Heart left ventricle (tissue), 13 donors: ENCODE measurements at regions not wholly inside any gene's neighbourhood (a gene's known extent, or its start where the extent isn't known, plus 50 kb on each side); places are given as distances from the start of the nearest gene placed in this dataset.

Experiments
- CTCF ChIP-seq, 12 donors: fragments of 200-600 bp; sonication (generic) in 4 of 12; IDR thresholded peaks; one replicate each; pipeline versions ENCODE4 v1.5.0 to v1.8.0; 2018 to 2022; ENCODE audit warnings: antibody characterized with exemption in 12 of 12, mild to moderate bottlenecking in 5 of 12
- POLR2A ChIP-seq, 2 donors: fragments of 450-650 bp; IDR thresholded peaks; one replicate each; pipeline ENCODE4 v1.6.1; 2017; ENCODE audit warnings: antibody characterized with exemption in 2 of 2, mild to moderate bottlenecking in 2 of 2, moderate library complexity in 2 of 2
- donor health status: ischemic (EF 13 %, LVEDD 7.1; RV severe dilation, severe dysfunction).
- donor health status: DM: no; HTN: yes; CAD: no.
- donor health status: DM: no; HTN: no; CAD: no.
- donor health status: ischemic (EF 25% LVEDD 6.9; RV normal size, moderate dysfunction).
- donor health status: ischemic (EF 25% LVEDD 5.7; RV mildly dilated, moderate dysfunction).
- donor health status: ischemic (EF 35%, LVEDD 5.7; RV mildly dilated, moderate dysfunction).
- donor health status: nonischemic (EF 11% LVEDD 7.7; RV severe dilation, severe dysfunction).
- donor health status: DM: yes; HTN: yes; CAD: no.
- donor health status: PGD.
- donor health status: ischemic (EF 29% LVEDD 5.4; RV normal size, mild dysfunction).
- donor health status: nonischemic (EF 23%, LVEDD 6.1; RV moderate dilation, normal function).

GRCh38 chr18:67621049-67621713 is 104.7 kb upstream of the DSEL start:
- TF ChIP-seq CTCF (IDR thresholded peaks at IDR 0.05) (no peak), POLR2A (IDR thresholded peaks at IDR 0.05) (no peak)
